CD4-positive, alpha-beta T cell (primary cell): ENCODE measurements at regions not wholly inside any gene's neighbourhood (a gene's known extent, or its start where the extent isn't known, plus 50 kb on each side); places are given as distances from the start of the nearest gene placed in this dataset.

ENCODE experiments used
- ATAC-seq: fragments of 200-7000 bp; cut with Tn5 transposase; one replicate; pipeline ENCODE4 v1.10.0; 2022; ENCODE audit warnings: mild to moderate bottlenecking; ENCODE audit not compliant: poor library complexity
- CTCF ChIA-PET: fragments of 350-600 bp; sonication (Branson Sonifier 250); formaldehyde crosslinking; loops from one replicate; lab custom pipeline; 2021; ENCODE audit warnings: antibody characterized with exemption, inconsistent platforms; lab: Charles Lee
- POLR2A ChIA-PET: fragments of 350-600 bp; sonication (Branson Sonifier 250); formaldehyde crosslinking; loops from one replicate; lab custom pipeline; 2021; ENCODE audit warnings: antibody characterized with exemption, inconsistent platforms; lab: Charles Lee
- DNase-seq, 14 experiments: peaks; one replicate each; pipeline ENCODE4 v3.0.0-alpha.2; 2013 to 2020; ENCODE audit warnings: mixed read lengths in 2 of 14
- H3K27ac ChIP-seq, 2 donors: one replicate each; pipeline versions ENCODE4 v1.5.1 to v1.7.0; 2013; ENCODE audit warnings: low read length in 2 of 2, low read depth in 1 of 2, mild to moderate bottlenecking in 1 of 2
- H3K27me3 ChIP-seq, 2 experiments: 1 replicate in 1 of 2; 2 replicates in 1 of 2; pipeline versions ENCODE4 v1.6.1 to v1.7.0; 2013; ENCODE audit warnings: low read length in 2 of 2, control low read depth in 1 of 2, mild to moderate bottlenecking in 1 of 2, moderate library complexity in 1 of 2; ENCODE audit not compliant: insufficient read depth in 2 of 2, control insufficient read depth in 1 of 2
- H3K36me3 ChIP-seq: one replicate; pipeline ENCODE4 v1.6.1; 2013; ENCODE audit warnings: low read length, control low read depth; ENCODE audit not compliant: insufficient read depth
- H3K4me1 ChIP-seq: one replicate; pipeline ENCODE4 v1.6.1; 2013; ENCODE audit warnings: low read length, control low read depth; ENCODE audit not compliant: insufficient read depth
- H3K4me3 ChIP-seq: one replicate; pipeline ENCODE4 v1.5.1; 2013; ENCODE audit warnings: mild to moderate bottlenecking, low read length, moderate library complexity
- H3K9me3 ChIP-seq, 2 experiments: 1 replicate in 1 of 2; 2 replicates in 1 of 2; pipeline versions ENCODE4 v1.6.1 to v1.7.0; 2013; ENCODE audit warnings: low read length in 2 of 2, mild to moderate bottlenecking in 2 of 2, control low read depth in 1 of 2, moderate library complexity in 1 of 2; ENCODE audit not compliant: control insufficient read depth in 1 of 2, insufficient read depth in 1 of 2
- H3K27ac Mint-ChIP-seq: one replicate; pipeline ENCODE4 v1.8.0; 2020; ENCODE audit warnings: mixed read lengths
- H3K27me3 Mint-ChIP-seq: one replicate; pipeline ENCODE4 v1.8.0; 2021; ENCODE audit warnings: mixed read lengths
- H3K36me3 Mint-ChIP-seq: one replicate; pipeline ENCODE4 v1.8.0; 2021; ENCODE audit warnings: low read depth, mixed read lengths
- H3K4me1 Mint-ChIP-seq: one replicate; pipeline ENCODE4 v1.8.0; 2021; ENCODE audit warnings: low read depth, mixed read lengths
- H3K4me3 Mint-ChIP-seq: one replicate; pipeline ENCODE4 v1.8.0; 2020; ENCODE audit warnings: mild to moderate bottlenecking, mixed read lengths
- H3K9me3 Mint-ChIP-seq: one replicate; pipeline ENCODE4 v1.8.0; 2020; ENCODE audit warnings: mixed read lengths
- intact Hi-C, 2 experiments: fragments of 100-400 bp; cut with DNase I in 1 of 2; cut with micrococcal nuclease in 1 of 2; formaldehyde crosslinking; loops; one replicate each; pipeline versions ENCODE4 v1.15.1 to v1.9.0; 2023 to 2025; cut with DNase I, micrococcal nuclease
- TF ChIP-seq, protein P1 (sequence below): fragments of 200-600 bp; IDR thresholded peaks from one replicate; pipeline ENCODE4 v1.8.0; 2022; ENCODE audit warnings: antibody characterized with exemption, mild to moderate bottlenecking

DNA sequence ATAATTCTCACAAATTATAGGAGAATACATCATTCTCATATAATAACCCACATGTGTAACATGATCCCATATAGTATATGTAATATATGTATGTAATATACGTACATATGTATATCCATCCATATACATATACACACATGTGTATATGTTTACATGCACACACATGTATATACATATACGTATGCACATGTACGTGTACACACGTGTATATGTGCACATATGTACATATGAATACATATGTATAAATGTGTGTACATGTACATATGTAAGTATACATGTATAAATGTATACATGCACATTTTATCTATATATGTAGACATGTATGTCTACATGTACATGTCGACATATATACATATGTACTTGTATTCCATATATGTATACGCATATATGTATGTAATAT, 288.8 kb downstream of the NPIPA8 start:
- ChIA-PET POLR2A (no interaction called here), CTCF (no interaction called here)
- ATAC-seq (no peak), DNase-seq (no peak)
- no peak overlapping the region for H3K4me3 ChIP-seq
- no peaks in the 10 kb centered on the region for H3K9me3 ChIP-seq
- no peaks in the 10 kb centered on the region for H3K36me3 Mint-ChIP-seq
- H3K27me3 Mint-ChIP-seq = peaks cover 12% of the 10 kb centered on the region
- H3K4me1 Mint-ChIP-seq = no peaks in the 10 kb centered on the region
- H3K4me1 ChIP-seq = no peaks in the 10 kb centered on the region
- TF ChIP-seq, protein P1, sequence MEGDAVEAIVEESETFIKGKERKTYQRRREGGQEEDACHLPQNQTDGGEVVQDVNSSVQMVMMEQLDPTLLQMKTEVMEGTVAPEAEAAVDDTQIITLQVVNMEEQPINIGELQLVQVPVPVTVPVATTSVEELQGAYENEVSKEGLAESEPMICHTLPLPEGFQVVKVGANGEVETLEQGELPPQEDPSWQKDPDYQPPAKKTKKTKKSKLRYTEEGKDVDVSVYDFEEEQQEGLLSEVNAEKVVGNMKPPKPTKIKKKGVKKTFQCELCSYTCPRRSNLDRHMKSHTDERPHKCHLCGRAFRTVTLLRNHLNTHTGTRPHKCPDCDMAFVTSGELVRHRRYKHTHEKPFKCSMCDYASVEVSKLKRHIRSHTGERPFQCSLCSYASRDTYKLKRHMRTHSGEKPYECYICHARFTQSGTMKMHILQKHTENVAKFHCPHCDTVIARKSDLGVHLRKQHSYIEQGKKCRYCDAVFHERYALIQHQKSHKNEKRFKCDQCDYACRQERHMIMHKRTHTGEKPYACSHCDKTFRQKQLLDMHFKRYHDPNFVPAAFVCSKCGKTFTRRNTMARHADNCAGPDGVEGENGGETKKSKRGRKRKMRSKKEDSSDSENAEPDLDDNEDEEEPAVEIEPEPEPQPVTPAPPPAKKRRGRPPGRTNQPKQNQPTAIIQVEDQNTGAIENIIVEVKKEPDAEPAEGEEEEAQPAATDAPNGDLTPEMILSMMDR = no peak
- no peak overlapping the region for H3K4me3 Mint-ChIP-seq
- H3K9me3 Mint-ChIP-seq = no peaks in the 10 kb centered on the region
- no peak overlapping the region for H3K27ac Mint-ChIP-seq
- H3K36me3 ChIP-seq = no peaks in the 10 kb centered on the region
- intact Hi-C loops = no loop called here
- no peak overlapping the region for H3K27ac ChIP-seq
- H3K27me3 ChIP-seq = peaks cover 5% of the 10 kb centered on the region in 2 experiments

DNA sequence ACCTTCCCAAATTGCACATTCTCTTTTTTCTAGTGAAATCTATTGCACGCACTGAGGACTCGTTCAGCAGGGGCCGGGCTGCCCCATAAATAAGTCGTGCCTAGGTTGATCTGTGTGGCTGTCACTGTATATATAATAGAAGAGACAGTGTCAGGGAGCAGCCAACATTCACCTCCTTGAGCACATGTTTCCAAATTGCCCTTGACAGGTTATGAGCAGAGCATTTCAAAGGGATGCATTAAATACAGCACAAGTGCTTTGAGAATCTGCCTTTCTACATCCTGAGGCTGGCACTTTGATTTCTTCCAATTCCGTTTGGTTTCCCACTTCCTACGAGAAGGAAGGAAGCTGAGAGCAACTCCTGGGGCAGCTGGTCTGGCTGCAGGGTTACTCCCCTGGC, 291.2 kb downstream of the NPIPA8 start:
- Mint-ChIP-seq H3K36me3 (no peaks in the 10 kb centered on the region), H3K4me3 (no peak overlapping the region), H3K27me3 (peaks cover 14% of the 10 kb centered on the region), H3K9me3 (no peaks in the 10 kb centered on the region), H3K4me1 (no peaks in the 10 kb centered on the region), H3K27ac (no peak overlapping the region)
- Histone ChIP-seq H3K27ac (no peak overlapping the region), H3K36me3 (no peaks in the 10 kb centered on the region), H3K4me1 (no peaks in the 10 kb centered on the region), H3K4me3 (no peak overlapping the region), H3K9me3 (no peaks in the 10 kb centered on the region), H3K27me3 (peaks cover 2 to 5% of the 10 kb centered on the region in 2 experiments)
- ATAC-seq (no peak), DNase-seq (no peak)
- intact Hi-C loops = no loop called here
- TF ChIP-seq, protein P1 = no peak
- ChIA-PET CTCF (no interaction called here), POLR2A (no interaction called here)

DNA sequence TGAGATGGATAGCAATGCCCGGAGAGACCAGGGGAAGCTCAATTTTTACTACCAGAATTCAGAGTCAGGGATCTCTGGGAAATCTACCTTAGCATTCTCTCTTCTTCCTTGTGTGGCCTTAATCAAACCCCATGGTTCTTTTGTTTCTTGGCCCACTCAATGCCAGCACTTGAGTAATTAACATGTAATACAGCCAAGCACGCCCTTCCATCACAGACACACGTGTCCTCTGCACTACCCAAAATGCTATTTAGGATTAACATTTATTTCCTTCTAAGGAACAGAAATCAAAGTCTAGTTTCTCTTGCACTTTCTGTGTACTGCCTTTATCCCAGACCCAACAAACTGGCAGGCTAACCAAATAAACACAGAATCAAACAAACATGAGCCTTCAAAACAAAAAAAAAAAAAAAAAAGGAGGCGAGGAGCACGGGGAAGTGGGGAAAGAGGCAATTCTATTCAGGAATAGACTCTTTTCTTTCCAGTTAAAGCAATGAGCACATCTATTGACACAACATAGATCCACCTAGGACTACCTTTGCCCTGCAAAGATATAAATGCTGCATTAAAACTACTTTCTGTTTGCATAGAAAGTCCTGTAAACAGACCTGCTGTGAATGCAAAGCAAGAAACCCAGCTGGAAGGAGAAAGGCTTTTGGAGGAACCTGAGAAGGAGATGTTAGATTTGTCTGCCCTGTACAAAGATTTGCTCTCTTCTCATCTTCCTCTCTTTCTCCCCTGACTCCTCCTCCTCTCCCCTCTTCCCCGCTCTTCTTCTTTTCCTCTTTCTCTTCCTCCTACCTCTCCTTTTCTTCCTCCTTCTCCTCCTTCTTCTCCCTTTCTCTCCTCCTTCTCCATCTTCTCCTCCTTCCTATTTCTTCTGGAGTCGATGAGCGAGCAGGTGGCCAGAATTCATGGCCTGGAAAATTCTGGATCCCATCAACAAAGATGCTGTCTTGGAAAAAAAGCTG, 294.4 kb downstream of the NPIPA8 start:
- Mint-ChIP-seq H3K4me3 (no peak overlapping the region), H3K27ac (no peak overlapping the region), H3K9me3 (no peaks in the 10 kb centered on the region), H3K27me3 (peaks cover 11% of the 10 kb centered on the region), H3K4me1 (no peaks in the 10 kb centered on the region), H3K36me3 (no peaks in the 10 kb centered on the region)
- no peak overlapping the region for H3K4me3 ChIP-seq
- TF ChIP-seq, protein P1 = no peak
- H3K4me1 ChIP-seq = no peaks in the 10 kb centered on the region
- H3K27ac ChIP-seq = no peak overlapping the region
- intact Hi-C loops = no loop called here
- DNase-seq (no peak), ATAC-seq (no peak)
- no peaks in the 10 kb centered on the region for H3K36me3 ChIP-seq
- H3K9me3 ChIP-seq = no peaks in the 10 kb centered on the region
- ChIA-PET POLR2A (no interaction called here), CTCF (no interaction called here)
- peaks cover 0 to 5% of the 10 kb centered on the region in 2 experiments for H3K27me3 ChIP-seq
